OCI-LY7 (cell line): ENCODE measurements at regions not wholly inside any gene's neighbourhood (a gene's known extent, or its start where the extent isn't known, plus 50 kb on each side); places are given as distances from the start of the nearest gene placed in this dataset.

Experiments
- BruUV-seq: library from RNA; stranded (reverse); fragments of 400-500 nt; replicated peaks from 2 replicates; lab custom pipeline; 2021; lab: Mats Ljungman, UMichigan
- CTCF ChIA-PET: fragments of 300-600 bp; sonication (Branson Sonifier 250); formaldehyde crosslinking; loops from one replicate; lab custom pipeline; 2022; ENCODE audit warnings: antibody characterized with exemption; ENCODE audit not compliant: unreplicated experiment; lab: Charles Lee
- POLR2A ChIA-PET: fragments of 300-600 bp; sonication (Branson Sonifier 250); formaldehyde crosslinking; loops from one replicate; lab custom pipeline; 2022; ENCODE audit warnings: antibody characterized with exemption; lab: Charles Lee
- DNase-seq: peaks from one replicate; pipeline ENCODE4 v3.0.0-alpha.2; 2015; ENCODE audit warnings: low spot score
- H2AFZ ChIP-seq: fragments of 200-600 bp; sonication (generic), shearing (Covaris generic); 2 replicates; pipeline ENCODE4 v1.6.1; 2014; ENCODE audit warnings: mild to moderate bottlenecking, antibody characterized with exemption, low read length, moderate library complexity
- H3K27ac ChIP-seq: fragments of 200-600 bp; sonication (generic); 2 replicates; pipeline ENCODE4 v1.5.1; 2014; ENCODE audit warnings: mixed run types, low read depth, mild to moderate bottlenecking, moderate library complexity, low read length, inconsistent platforms; ENCODE audit not compliant: poor library complexity, severe bottlenecking
- H3K36me3 ChIP-seq: fragments of 200-600 bp; sonication (generic); 2 replicates; pipeline ENCODE4 v1.6.1; 2014; ENCODE audit warnings: mild to moderate bottlenecking, antibody characterized with exemption, low read length, moderate library complexity, mixed read lengths; ENCODE audit not compliant: insufficient read depth
- H3K4me1 ChIP-seq: fragments of 200-600 bp; sonication (generic); 2 replicates; pipeline ENCODE4 v1.5.1; 2014; ENCODE audit warnings: mild to moderate bottlenecking, low read length; ENCODE audit not compliant: insufficient read depth, poor library complexity, severe bottlenecking
- H3K4me2 ChIP-seq: fragments of 200-600 bp; sonication (generic); 2 replicates; pipeline ENCODE4 v1.6.1; 2014; ENCODE audit warnings: mild to moderate bottlenecking, low read length
- H3K4me3 ChIP-seq: fragments of 200-600 bp; sonication (generic); 2 replicates; pipeline ENCODE4 v1.5.1; 2014; ENCODE audit warnings: mild to moderate bottlenecking, low read depth, low read length; ENCODE audit not compliant: poor library complexity, severe bottlenecking
- H3K79me2 ChIP-seq: fragments of 200-600 bp; sonication (generic); 2 replicates; pipeline ENCODE4 v1.6.1; 2016; ENCODE audit warnings: low read depth, mild to moderate bottlenecking, low read length, moderate library complexity, mixed read lengths; ENCODE audit not compliant: insufficient read depth
- H3K9me2 ChIP-seq: fragments of 200-600 bp; sonication (generic); 2 replicates; pipeline ENCODE4 v1.6.1; 2016; ENCODE audit warnings: mild to moderate bottlenecking, low read length, mixed read lengths; ENCODE audit not compliant: insufficient read depth
- H3K9me3 ChIP-seq: fragments of 200-600 bp; sonication (generic); 2 replicates; pipeline ENCODE4 v1.6.1; 2014; ENCODE audit warnings: mild to moderate bottlenecking, mixed run types, low read length, mixed read lengths
- H4K20me1 ChIP-seq: fragments of 200-600 bp; sonication (generic); 2 replicates; pipeline ENCODE4 v1.6.1; 2014; ENCODE audit warnings: mild to moderate bottlenecking, antibody characterized with exemption, low read length, moderate library complexity, mixed read lengths; ENCODE audit not compliant: insufficient read depth
- EZH2phosphoT487 ChIP-seq: fragments of 200-600 bp; sonication (generic); IDR thresholded peaks from 2 replicates; pipeline ENCODE4 v1.6.1; 2018; ENCODE audit warnings: low read depth, borderline replicate concordance, mild to moderate bottlenecking, mixed run types, antibody characterized with exemption, low read length, moderate library complexity, mixed read lengths
- intact Hi-C: fragments of 100-400 bp; cut with micrococcal nuclease; formaldehyde crosslinking; loops from one replicate; pipeline ENCODE4 v1.10.0; 2022; ENCODE audit not compliant: unreplicated experiment
- TF ChIP-seq, protein P1 (sequence below): fragments of 200-600 bp; sonication (generic); conservative IDR thresholded peaks from 2 replicates; pipeline ENCODE4 v1.5.1; 2014; ENCODE audit warnings: mild to moderate bottlenecking, antibody characterized with exemption, low read length, moderate library complexity, mixed read lengths

DNA sequence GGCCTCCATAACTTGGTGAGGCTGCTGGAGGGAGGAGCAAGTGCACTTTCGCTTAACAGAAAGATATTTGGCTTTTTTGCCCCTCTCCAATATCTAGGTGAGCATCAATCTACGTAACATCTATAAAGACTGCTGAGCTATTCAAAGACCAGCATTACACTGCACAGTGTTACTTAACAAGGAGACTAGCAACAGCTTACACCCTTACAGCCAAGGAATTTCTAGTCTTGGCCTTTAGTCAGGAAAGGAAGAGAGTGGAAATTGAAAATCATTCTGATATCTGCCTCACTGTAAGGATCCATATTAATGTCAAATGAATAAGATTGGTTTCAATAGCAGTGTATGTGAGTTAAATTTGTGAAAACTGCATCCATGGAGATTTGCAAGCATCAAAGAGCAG, 163.9 kb upstream of the DUSP10 start:
- H3K79me2 ChIP-seq: no peaks in the 10 kb centered on the region
- POLR2A ChIA-PET: no interaction called here
- H4K20me1 ChIP-seq: no peaks in the 10 kb centered on the region
- no peak for DNase-seq
- H2AFZ ChIP-seq: no peak overlapping the region
- H3K9me3 ChIP-seq: no peaks in the 10 kb centered on the region
- H3K9me2 ChIP-seq: no peaks in the 10 kb centered on the region
- H3K36me3 ChIP-seq: no peaks in the 10 kb centered on the region
- H3K4me2 ChIP-seq: no peak overlapping the region
- no peak overlapping the region for H3K27ac ChIP-seq
- H3K4me3 ChIP-seq: no peak overlapping the region
- CTCF ChIA-PET: no interaction called here
- no peaks in the 10 kb centered on the region for H3K4me1 ChIP-seq
- no TSS peak for BruUV-seq
- intact Hi-C loops: no loop called here
- TF ChIP-seq EZH2phosphoT487: no peak
- TF ChIP-seq, protein P1, sequence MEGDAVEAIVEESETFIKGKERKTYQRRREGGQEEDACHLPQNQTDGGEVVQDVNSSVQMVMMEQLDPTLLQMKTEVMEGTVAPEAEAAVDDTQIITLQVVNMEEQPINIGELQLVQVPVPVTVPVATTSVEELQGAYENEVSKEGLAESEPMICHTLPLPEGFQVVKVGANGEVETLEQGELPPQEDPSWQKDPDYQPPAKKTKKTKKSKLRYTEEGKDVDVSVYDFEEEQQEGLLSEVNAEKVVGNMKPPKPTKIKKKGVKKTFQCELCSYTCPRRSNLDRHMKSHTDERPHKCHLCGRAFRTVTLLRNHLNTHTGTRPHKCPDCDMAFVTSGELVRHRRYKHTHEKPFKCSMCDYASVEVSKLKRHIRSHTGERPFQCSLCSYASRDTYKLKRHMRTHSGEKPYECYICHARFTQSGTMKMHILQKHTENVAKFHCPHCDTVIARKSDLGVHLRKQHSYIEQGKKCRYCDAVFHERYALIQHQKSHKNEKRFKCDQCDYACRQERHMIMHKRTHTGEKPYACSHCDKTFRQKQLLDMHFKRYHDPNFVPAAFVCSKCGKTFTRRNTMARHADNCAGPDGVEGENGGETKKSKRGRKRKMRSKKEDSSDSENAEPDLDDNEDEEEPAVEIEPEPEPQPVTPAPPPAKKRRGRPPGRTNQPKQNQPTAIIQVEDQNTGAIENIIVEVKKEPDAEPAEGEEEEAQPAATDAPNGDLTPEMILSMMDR: no peak

- Histone ChIP-seq H2AFZ (no peak overlapping the region), H3K4me1 (no peaks in the 10 kb centered on the region), H3K4me2 (no peak overlapping the region), H3K9me3 (no peaks in the 10 kb centered on the region), H3K4me3 (no peak overlapping the region), H4K20me1 (no peaks in the 10 kb centered on the region), H3K9me2 (no peaks in the 10 kb centered on the region), H3K36me3 (no peaks in the 10 kb centered on the region), H3K79me2 (no peaks in the 10 kb centered on the region), H3K27ac (no peak overlapping the region)
- BruUV-seq: no TSS peak
- CTCF ChIA-PET: no interaction called here
- no peak for DNase-seq
- intact Hi-C loops: no loop called here
- POLR2A ChIA-PET: no interaction called here
- TF ChIP-seq, protein P1: no peak
Measured at GRCh38 chr1:221904319-221904718, 162.4 kb upstream of the DUSP10 start.

DNA sequence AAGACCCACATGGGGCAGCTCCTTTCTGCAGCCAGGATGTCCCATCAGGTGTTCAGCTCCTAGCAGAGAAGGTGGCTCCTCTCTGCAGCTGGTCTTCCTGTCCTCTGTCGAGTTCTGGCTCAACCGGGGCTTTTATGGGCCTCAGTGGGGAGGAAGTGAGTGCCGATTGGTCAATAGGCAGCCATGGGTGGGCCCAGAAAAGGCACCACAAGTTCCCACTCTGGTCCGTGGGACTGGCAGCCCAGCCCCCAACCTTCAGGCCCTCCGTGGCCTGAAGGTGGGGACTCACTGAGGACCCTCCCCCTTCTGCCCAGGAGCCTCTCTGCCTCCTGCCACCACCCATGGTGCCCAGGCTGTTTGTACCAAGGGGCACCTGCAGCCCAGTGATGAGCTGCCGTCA, 161.7 kb upstream of the DUSP10 start:
- no peaks in the 10 kb centered on the region for H4K20me1 ChIP-seq
- BruUV-seq: no TSS peak
- ChIA-PET CTCF (no interaction called here), POLR2A (no interaction called here)
- H3K9me3 ChIP-seq: no peaks in the 10 kb centered on the region
- H3K79me2 ChIP-seq: no peaks in the 10 kb centered on the region
- no peak overlapping the region for H2AFZ ChIP-seq
- TF ChIP-seq EZH2phosphoT487: no peak
- TF ChIP-seq, protein P1: no peak
- H3K4me3 ChIP-seq: no peak overlapping the region
- H3K4me2 ChIP-seq: no peak overlapping the region
- no peaks in the 10 kb centered on the region for H3K4me1 ChIP-seq
- no peak for DNase-seq
- intact Hi-C loops: no loop called here
- H3K36me3 ChIP-seq: no peaks in the 10 kb centered on the region
- H3K27ac ChIP-seq: no peak overlapping the region
- H3K9me2 ChIP-seq: no peaks in the 10 kb centered on the region
